ENCODE measurements at regions not wholly inside any gene's neighbourhood (a gene's known extent, or its start where the extent isn't known, plus 50 kb on each side); places are given as distances from the start of the nearest gene placed in this dataset.

- no peak for DNase-seq (ENCODE audit: low read depth in 2 of 2)
Measured at GRCh38 chr1:184310157-184310819, 76.5 kb upstream of the C1orf21 start.

DNA sequence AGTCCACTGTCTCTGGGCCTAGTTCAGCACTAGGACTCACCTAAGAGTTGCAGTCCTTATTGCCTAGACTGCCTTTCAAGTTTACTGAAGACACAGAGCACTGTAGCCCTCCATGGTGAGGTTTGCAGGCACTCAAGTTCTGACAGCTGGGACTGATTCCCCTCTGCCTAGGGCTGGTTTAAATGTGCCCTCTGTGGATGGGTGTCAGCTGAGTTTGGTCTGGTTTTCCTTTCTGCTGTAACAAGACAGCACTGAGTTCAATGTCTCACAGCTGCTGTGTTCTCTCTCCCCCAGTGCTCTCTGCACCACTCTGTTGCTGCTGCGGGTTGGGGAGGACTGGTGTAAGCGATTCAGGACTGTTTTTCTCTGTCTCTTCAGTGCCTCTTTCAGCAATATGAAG lies 75.2 kb upstream of the C1orf21 start:
- no peak for DNase-seq (ENCODE audit: low read depth in 2 of 2)

DNA sequence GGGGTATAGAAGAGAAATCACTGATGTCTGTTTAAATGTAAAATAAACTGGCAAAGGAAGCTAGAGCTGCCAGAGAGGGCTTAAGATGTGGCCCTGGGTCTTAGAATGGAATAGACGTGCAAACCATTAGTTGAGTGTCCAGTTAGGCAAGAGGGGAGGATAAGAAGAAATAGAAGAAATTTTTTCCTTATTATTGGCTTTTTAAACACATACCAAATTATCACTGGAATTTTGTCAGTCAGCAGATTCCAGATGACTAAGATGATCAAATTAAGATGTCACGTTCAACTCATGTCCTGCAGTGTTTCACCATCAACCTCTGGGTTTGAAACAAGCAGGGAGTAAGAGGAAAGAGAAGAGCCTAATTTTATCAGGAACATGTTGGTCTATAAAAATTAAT lies 71.6 kb upstream of the C1orf21 start:
- no peak for DNase-seq (ENCODE audit: low read depth in 2 of 2)

GRCh38 chr1:184319879-184320278 lies 67.0 kb upstream of the C1orf21 start:
- DNase-seq (ENCODE audit: low read depth in 2 of 2), result no peak

- DNase-seq (ENCODE audit: low read depth in 2 of 2), result no peak
Measured at GRCh38 chr1:184322253-184322652, 64.6 kb upstream of the C1orf21 start.

DNA sequence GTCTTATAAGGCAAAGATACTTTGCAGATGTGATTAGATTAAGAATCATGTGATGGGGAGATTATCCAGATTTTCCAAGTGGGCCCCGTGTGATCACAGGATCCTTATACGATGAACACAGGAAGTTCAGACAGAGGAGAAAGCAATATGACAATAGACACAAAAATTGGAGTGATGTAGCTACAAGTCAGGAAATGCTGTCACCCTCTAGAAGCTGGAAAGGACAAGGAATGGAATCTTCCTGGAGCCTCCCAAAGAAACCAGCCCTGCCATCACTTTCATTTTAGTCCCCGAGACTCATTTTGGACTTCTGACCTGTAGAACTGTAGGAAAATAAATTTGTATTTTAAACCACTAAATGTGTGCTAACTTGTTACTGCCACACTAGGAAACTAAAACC lies 61.9 kb upstream of the C1orf21 start:
- no peak for DNase-seq (ENCODE audit: low read depth in 2 of 2)

GRCh38 chr1:184326278-184326677 lies 60.6 kb upstream of the C1orf21 start:
- no peak for DNase-seq (ENCODE audit: low read depth in 2 of 2)

DNA sequence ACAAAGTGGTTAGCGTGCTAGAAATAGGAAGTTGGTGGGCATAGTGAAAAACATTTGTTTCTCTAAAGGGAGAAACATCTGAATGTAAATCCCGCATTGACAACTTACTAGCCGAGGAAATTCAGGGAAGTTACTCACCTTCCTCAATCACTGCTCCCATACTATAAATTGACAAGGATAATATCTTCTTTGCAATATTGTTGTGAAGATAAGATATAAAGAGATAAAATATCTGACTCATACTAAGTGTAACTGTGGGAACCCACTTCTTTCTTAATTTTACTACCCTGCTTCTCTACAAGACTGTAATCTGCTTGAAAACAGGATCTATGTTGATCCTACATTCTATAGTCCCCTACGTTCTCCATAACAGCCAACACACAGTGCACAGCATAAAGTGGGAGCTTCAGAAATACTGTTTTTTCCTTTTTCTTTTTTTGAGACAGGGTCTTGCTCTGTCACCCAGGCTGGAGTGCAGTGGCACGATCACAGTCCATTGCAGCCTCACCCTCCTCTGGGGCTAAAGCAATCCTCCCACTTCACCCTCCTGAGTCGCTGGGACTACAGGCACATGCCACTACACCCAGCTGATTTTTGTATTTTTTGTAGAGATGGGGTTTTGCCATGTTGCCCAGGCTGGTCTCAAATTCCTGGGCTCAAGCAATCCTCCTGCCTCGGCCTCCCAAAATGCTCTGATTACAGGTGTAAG lies 57.4 kb upstream of the C1orf21 start:
- DNase-seq (ENCODE audit: low read depth in 2 of 2), result peak in 1 of 2 donors; percentile 75

- peak; percentile 90 to 92 for DNase-seq (ENCODE audit: low read depth in 2 of 2)
Measured at GRCh38 chr1:184329962-184330868, 56.6 kb upstream of the C1orf21 start.

- no peak for DNase-seq (ENCODE audit: low read depth in 2 of 2)
Measured at GRCh38 chr1:184330875-184331274, 56.0 kb upstream of the C1orf21 start.
